ENCODE measurements at regions not wholly inside any gene's neighbourhood (a gene's known extent, or its start where the extent isn't known, plus 50 kb on each side); places are given as distances from the start of the nearest gene placed in this dataset.

GRCh38 chr5:2263763-2264162 is 381.0 kb upstream of the IRX4 start:
- no peak for DNase-seq (ENCODE audit: low read depth, low spot score)
- no peak for TF ChIP-seq CTCF (IDR thresholded peaks at IDR 0.05; ENCODE audit: low read depth, low read length)
- Histone ChIP-seq H3K27me3 (ENCODE audit: control insufficient read depth, insufficient read depth, low read length) (no peaks in the 10 kb centered on the region), H3K9me3 (ENCODE audit: control insufficient read depth, insufficient read depth, low read length) (peaks cover 54% of the 10 kb centered on the region), H3K4me3 (ENCODE audit: low read depth, low read length) (no peak overlapping the region), H3K27ac (ENCODE audit: low read depth, low read length) (no peak overlapping the region)
- ChIA-PET POLR2A (no interaction called here), CTCF (no interaction called here)

- H3K27me3 ChIP-seq (ENCODE audit: control insufficient read depth, insufficient read depth, low read length): no peaks in the 10 kb centered on the region
- ChIA-PET CTCF (no interaction called here), POLR2A (no interaction called here)
- H3K9me3 ChIP-seq (ENCODE audit: control insufficient read depth, insufficient read depth, low read length): peaks cover 57% of the 10 kb centered on the region
- H3K4me3 ChIP-seq (ENCODE audit: low read depth, low read length): no peak overlapping the region
- no peak for DNase-seq (ENCODE audit: low read depth, low spot score)
- no peak overlapping the region for H3K27ac ChIP-seq (ENCODE audit: low read depth, low read length)
- no peak for TF ChIP-seq CTCF (IDR thresholded peaks at IDR 0.05; ENCODE audit: low read depth, low read length)
Observed at GRCh38 chr5:2262620-2263019, 379.9 kb upstream of the IRX4 start.

GRCh38 chr5:2261004-2261703 is 378.4 kb upstream of the IRX4 start:
- ChIA-PET POLR2A (no interaction called here), CTCF (no interaction called here)
- Histone ChIP-seq H3K9me3 (ENCODE audit: control insufficient read depth, insufficient read depth, low read length) (peaks cover 71% of the 10 kb centered on the region), H3K4me3 (ENCODE audit: low read depth, low read length) (no peak overlapping the region), H3K27ac (ENCODE audit: low read depth, low read length) (no peak overlapping the region), H3K27me3 (ENCODE audit: control insufficient read depth, insufficient read depth, low read length) (no peaks in the 10 kb centered on the region)
- TF ChIP-seq CTCF (IDR thresholded peaks at IDR 0.05; ENCODE audit: low read depth, low read length): no peak
- no peak for DNase-seq (ENCODE audit: low read depth, low spot score)

- no peak for DNase-seq (ENCODE audit: low read depth, low spot score)
- H3K9me3 ChIP-seq (ENCODE audit: control insufficient read depth, insufficient read depth, low read length): peaks cover 74% of the 10 kb centered on the region
- ChIA-PET CTCF (no interaction called here), POLR2A (no interaction called here)
- no peak overlapping the region for H3K4me3 ChIP-seq (ENCODE audit: low read depth, low read length)
- H3K27me3 ChIP-seq (ENCODE audit: control insufficient read depth, insufficient read depth, low read length): no peaks in the 10 kb centered on the region
- no peak for TF ChIP-seq CTCF (IDR thresholded peaks at IDR 0.05; ENCODE audit: low read depth, low read length)
- H3K27ac ChIP-seq (ENCODE audit: low read depth, low read length): no peak overlapping the region
Observed at GRCh38 chr5:2260211-2261003, 377.7 kb upstream of the IRX4 start.

- TF ChIP-seq CTCF (IDR thresholded peaks at IDR 0.05; ENCODE audit: low read depth, low read length): no peak
- no peak overlapping the region for H3K4me3 ChIP-seq (ENCODE audit: low read depth, low read length)
- no peak for DNase-seq (ENCODE audit: low read depth, low spot score)
- H3K27ac ChIP-seq (ENCODE audit: low read depth, low read length): no peak overlapping the region
- no peaks in the 10 kb centered on the region for H3K27me3 ChIP-seq (ENCODE audit: control insufficient read depth, insufficient read depth, low read length)
- POLR2A ChIA-PET: no interaction called here
- CTCF ChIA-PET: no interaction called here
- H3K9me3 ChIP-seq (ENCODE audit: control insufficient read depth, insufficient read depth, low read length): peaks cover 80% of the 10 kb centered on the region
Observed at GRCh38 chr5:2259494-2260107, 376.9 kb upstream of the IRX4 start.
